GM12872 (cell line): ENCODE measurements at regions not wholly inside any gene's neighbourhood (a gene's known extent, or its start where the extent isn't known, plus 50 kb on each side); places are given as distances from the start of the nearest gene placed in this dataset.

Experiments used
- CTCF ChIP-seq: IDR thresholded peaks from 3 replicates; pipeline ENCODE4 v1.5.1; 2011; ENCODE audit warnings: low read depth, mild to moderate bottlenecking, low read length, moderate library complexity; ENCODE audit not compliant: insufficient read depth

DNA sequence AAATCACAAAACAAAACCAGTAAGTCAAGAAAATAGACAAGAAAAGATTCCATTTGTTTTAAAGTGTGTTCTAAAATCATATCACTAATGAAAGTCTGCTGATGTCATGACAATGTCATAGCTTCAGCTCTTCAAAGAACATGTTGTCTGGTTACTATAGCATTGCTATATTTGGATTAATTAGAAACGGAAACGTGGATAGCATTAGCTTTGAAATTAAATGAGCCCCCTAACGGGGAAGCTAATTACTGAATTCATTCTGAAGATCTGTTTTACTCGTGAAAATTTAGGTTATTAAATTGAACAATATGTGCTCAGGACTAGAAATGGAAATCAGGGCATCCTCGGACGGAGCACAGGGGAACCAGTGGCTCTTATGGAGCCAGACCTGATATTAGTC, 316.7 kb upstream of the AGTR1 start:
- no peak for TF ChIP-seq CTCF

DNA sequence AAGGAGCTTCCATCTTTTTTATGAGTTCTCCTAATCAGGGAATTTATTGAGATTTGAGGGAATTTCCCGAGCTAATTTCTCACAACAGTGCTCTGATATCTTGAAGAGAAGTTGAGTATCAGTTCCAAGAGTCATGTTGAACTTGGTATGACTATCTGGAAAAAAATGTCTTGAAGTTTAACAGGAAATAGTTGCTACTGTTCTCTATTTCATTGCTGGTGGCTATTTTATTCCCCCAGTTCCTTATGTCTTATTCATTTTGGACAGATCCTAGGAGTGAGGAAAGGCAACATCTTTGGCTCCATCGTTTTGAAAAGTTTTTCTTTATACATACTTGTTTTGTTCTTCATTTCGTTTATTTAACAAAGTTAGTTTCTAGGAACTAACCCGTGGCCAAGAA, 307.8 kb upstream of the AGTR1 start:
- no peak for TF ChIP-seq CTCF

GRCh38 chr3:148395821-148396220, 301.9 kb upstream of the AGTR1 start:
- no peak for TF ChIP-seq CTCF

DNA sequence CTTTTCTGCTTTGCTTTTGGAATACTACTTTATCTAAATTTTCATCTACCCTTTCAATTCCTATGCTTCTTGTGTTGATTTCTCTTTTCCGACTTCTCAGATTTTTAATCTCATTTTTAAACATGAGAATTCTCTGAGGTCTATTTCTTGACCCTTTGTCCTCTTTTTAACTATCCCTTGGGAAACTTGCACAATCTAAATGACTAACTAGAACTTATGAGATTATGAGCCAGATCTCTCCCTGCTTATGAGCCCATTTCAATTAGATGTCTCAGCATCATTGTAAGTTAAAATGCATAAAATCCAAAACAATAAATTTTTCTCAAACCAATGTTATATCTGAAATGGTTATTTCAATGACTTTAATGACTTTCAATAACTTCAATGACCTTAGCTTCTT, 296.9 kb upstream of the AGTR1 start:
- no peak for TF ChIP-seq CTCF

DNA sequence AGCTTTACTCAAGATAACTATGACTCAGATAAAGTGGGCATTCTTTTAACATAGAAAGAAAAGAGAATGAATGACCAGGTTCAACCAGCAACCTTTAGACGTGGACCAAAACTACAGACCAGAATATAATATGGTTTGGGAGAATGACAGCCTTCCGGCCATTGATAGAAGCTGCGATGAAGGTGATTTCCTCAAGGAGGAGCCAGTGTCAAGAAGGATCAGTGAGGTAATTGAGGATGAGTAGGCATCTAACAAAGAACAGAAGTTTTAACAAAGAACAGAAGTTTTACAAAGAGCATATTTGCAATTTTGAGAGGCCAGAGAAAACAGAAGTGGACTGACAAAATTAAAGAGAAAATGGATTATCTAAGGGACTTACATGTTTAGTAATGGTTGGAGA, 289.0 kb upstream of the AGTR1 start:
- no peak for TF ChIP-seq CTCF

- no peak for TF ChIP-seq CTCF
Observed at GRCh38 chr3:148420242-148420641, 277.5 kb upstream of the AGTR1 start.

- TF ChIP-seq CTCF = no peak
Observed at GRCh38 chr3:148428862-148429605, 268.7 kb upstream of the AGTR1 start.
